Heart left ventricle (tissue), 16 donors: ENCODE measurements at regions not wholly inside any gene's neighbourhood (a gene's known extent, or its start where the extent isn't known, plus 50 kb on each side); places are given as distances from the start of the nearest gene placed in this dataset.

Experiments
- ATAC-seq, 4 donors: fragments of 200-7000 bp; cut with Tn5 transposase; one replicate each; pipeline ENCODE4 v1.9.1; 2020 to 2022; ENCODE audit warnings: moderate library complexity in 4 of 4, mild to moderate bottlenecking in 3 of 4, moderate number of reproducible peaks in 1 of 4
- DNase-seq, 5 donors: peaks; one replicate each; pipeline ENCODE4 v3.0.0-alpha.2; 2020
- H3K27ac ChIP-seq, 12 donors: fragments of 200-600 bp; sonication (generic) in 4 of 12; one replicate each; pipeline versions ENCODE4 v1.5.0 to v1.8.0; 2016 to 2022; ENCODE audit warnings: mild to moderate bottlenecking in 2 of 12
- H3K27me3 ChIP-seq, 9 donors: fragments of 200-600 bp; sonication (generic) in 2 of 9; one replicate each; pipeline versions ENCODE4 v1.5.1 to v1.8.0; 2016 to 2022; ENCODE audit warnings: mild to moderate bottlenecking in 3 of 9
- H3K36me3 ChIP-seq, 9 donors: fragments of 200-600 bp; sonication (generic) in 2 of 9; one replicate each; pipeline versions ENCODE4 v1.5.0 to v1.8.0; 2018 to 2022; ENCODE audit warnings: mild to moderate bottlenecking in 2 of 9
- H3K4me1 ChIP-seq, 12 donors: fragments of 200-600 bp; sonication (generic) in 4 of 12; one replicate each; pipeline versions ENCODE4 v1.5.0 to v1.8.0; 2016 to 2022; ENCODE audit warnings: mild to moderate bottlenecking in 3 of 12
- H3K4me3 ChIP-seq, 12 donors: fragments of 200-600 bp; sonication (generic) in 4 of 12; one replicate each; pipeline versions ENCODE4 v1.5.0 to v1.8.0; 2017 to 2022; ENCODE audit warnings: mild to moderate bottlenecking in 9 of 12, moderate library complexity in 4 of 12
- H3K9me3 ChIP-seq, 12 donors: fragments of 200-600 bp; sonication (generic) in 4 of 12; one replicate each; pipeline versions ENCODE4 v1.5.0 to v1.8.0; 2016 to 2022; ENCODE audit warnings: mild to moderate bottlenecking in 1 of 12
- CTCF ChIP-seq, 12 donors: fragments of 200-600 bp; sonication (generic) in 4 of 12; IDR thresholded peaks; one replicate each; pipeline versions ENCODE4 v1.5.0 to v1.8.0; 2018 to 2022; ENCODE audit warnings: antibody characterized with exemption in 12 of 12, mild to moderate bottlenecking in 5 of 12
- POLR2A ChIP-seq, 2 donors: fragments of 450-650 bp; IDR thresholded peaks; one replicate each; pipeline ENCODE4 v1.6.1; 2017; ENCODE audit warnings: antibody characterized with exemption in 2 of 2, mild to moderate bottlenecking in 2 of 2, moderate library complexity in 2 of 2
- WGBS, 4 donors: extraction: QIAGEN DNeasy Blood & Tissue Kit in 2 of 4; methylation state at CpG; one replicate each; pipeline versions ENCODE4 v1.1.5 to v1.1.7; 2013 to 2018; 5-methylcytosine and 5-hydroxymethylcytosine counted together
- intact Hi-C, 10 donors: fragments of 100-400 bp; cut with DNase I; formaldehyde crosslinking; loops; one replicate each; pipeline versions ENCODE4 v1.11.1 to v1.14.2; 2022
- donor health status: ischemic (EF 13 %, LVEDD 7.1; RV severe dilation, severe dysfunction).
- donor health status: healthy with polysubstance abuse.
- donor health status: DM: no; HTN: yes; CAD: no.
- donor health status: DM: no; HTN: no; CAD: no.
- donor health status: ischemic (EF 25% LVEDD 6.9; RV normal size, moderate dysfunction).
- donor health status: ischemic (EF 25% LVEDD 5.7; RV mildly dilated, moderate dysfunction).
- donor health status: healthy.
- donor health status: DM: yes; HTN: yes; CAD: no.
- donor health status: ischemic (EF 35%, LVEDD 5.7; RV mildly dilated, moderate dysfunction).
- donor health status: nonischemic (EF 11% LVEDD 7.7; RV severe dilation, severe dysfunction).
- donor health status: DM: yes; HTN: yes; CAD: no.
- donor health status: PGD.
- donor health status: ischemic (EF 29% LVEDD 5.4; RV normal size, mild dysfunction).
- donor health status: nonischemic (EF 23%, LVEDD 6.1; RV moderate dilation, normal function).

GRCh38 chr20:12815231-12815768, 193.5 kb upstream of the SPTLC3 start:
- ATAC-seq: no peak
- H3K9me3 ChIP-seq: peaks cover 0 to 25% (median 0%) of the 10 kb centered on the region in 12 donors
- TF ChIP-seq POLR2A (IDR thresholded peaks at IDR 0.05) (no peak), CTCF (IDR thresholded peaks at IDR 0.05) (no peak)
- no peaks in the 10 kb centered on the region for H3K36me3 ChIP-seq
- intact Hi-C loops: no loop called here
- no peak overlapping the region for H3K27ac ChIP-seq
- no peaks in the 10 kb centered on the region for H3K27me3 ChIP-seq
- no peaks in the 10 kb centered on the region for H3K4me1 ChIP-seq
- H3K4me3 ChIP-seq: no peak overlapping the region
- 53 to 57% (median 56%) methylated on average over 2 of the region's 2 CpGs for WGBS, 4 donors
- no peak for DNase-seq

- Histone ChIP-seq H3K9me3 (peaks cover 0 to 19% (median 0%) of the 10 kb centered on the region in 12 donors), H3K27ac (no peak overlapping the region), H3K27me3 (no peaks in the 10 kb centered on the region), H3K36me3 (no peaks in the 10 kb centered on the region), H3K4me3 (no peak overlapping the region), H3K4me1 (peaks cover 0 to under 1% (median 0%) of the 10 kb centered on the region in 12 donors)
- 64 to 73% (median 65%) methylated on average over 3 of the region's 3 CpGs for WGBS, 4 donors
- DNase-seq (no peak), ATAC-seq (no peak)
- intact Hi-C loops: no loop called here
- TF ChIP-seq POLR2A (IDR thresholded peaks at IDR 0.05) (no peak), CTCF (IDR thresholded peaks at IDR 0.05) (peak in 2 of 12 donors; percentile 10 to 13)
Measured at GRCh38 chr20:12815778-12816408, 192.9 kb upstream of the SPTLC3 start.

GRCh38 chr20:12821249-12821648, 187.5 kb upstream of the SPTLC3 start:
- intact Hi-C loops: no loop called here

More at GRCh38 chr20:12821249-12821648, 187.5 kb upstream of the SPTLC3 start:
- H3K4me1 ChIP-seq: peaks cover 0 to 19% (median 6%) of the 10 kb centered on the region in 12 donors
- no peaks in the 10 kb centered on the region for H3K9me3 ChIP-seq
- WGBS, 4 donors: 26 to 43% (median 36%) methylated on average over 3 of the region's 3 CpGs
- H3K4me3 ChIP-seq: no peak overlapping the region
- TF ChIP-seq CTCF (IDR thresholded peaks at IDR 0.05) (no peak), POLR2A (IDR thresholded peaks at IDR 0.05) (no peak)
- no peak for DNase-seq
- peak in 2 of 4 donors; percentile 32 to 57 for ATAC-seq
- H3K36me3 ChIP-seq: no peaks in the 10 kb centered on the region
- H3K27ac ChIP-seq: no peak overlapping the region
- no peaks in the 10 kb centered on the region for H3K27me3 ChIP-seq
